Liver (tissue), 3 donors: ENCODE measurements at regions not wholly inside any gene's neighbourhood (a gene's known extent, or its start where the extent isn't known, plus 50 kb on each side); places are given as distances from the start of the nearest gene placed in this dataset.

ENCODE experiments used
- CTCF ChIP-seq: fragments of 150-350 bp; IDR thresholded peaks from 2 replicates; pipeline ENCODE4 v1.5.1; 2017; ENCODE audit warnings: improper control_type of control experiment, low read depth, low read length; ENCODE audit not compliant: missing input control
- HNF4G ChIP-seq: IDR thresholded peaks from 2 replicates; pipeline ENCODE4 v1.6.1; 2016; ENCODE audit warnings: antibody characterized with exemption
- REST ChIP-seq: IDR thresholded peaks from 2 replicates; pipeline ENCODE4 v1.6.1; 2016; ENCODE audit warnings: antibody characterized with exemption, mild to moderate bottlenecking
- YY1 ChIP-seq: IDR thresholded peaks from 2 replicates; pipeline ENCODE4 v1.6.1; 2016; ENCODE audit warnings: antibody characterized with exemption, mild to moderate bottlenecking
- donor health status: healthy.
- donor health status: healthy.

DNA sequence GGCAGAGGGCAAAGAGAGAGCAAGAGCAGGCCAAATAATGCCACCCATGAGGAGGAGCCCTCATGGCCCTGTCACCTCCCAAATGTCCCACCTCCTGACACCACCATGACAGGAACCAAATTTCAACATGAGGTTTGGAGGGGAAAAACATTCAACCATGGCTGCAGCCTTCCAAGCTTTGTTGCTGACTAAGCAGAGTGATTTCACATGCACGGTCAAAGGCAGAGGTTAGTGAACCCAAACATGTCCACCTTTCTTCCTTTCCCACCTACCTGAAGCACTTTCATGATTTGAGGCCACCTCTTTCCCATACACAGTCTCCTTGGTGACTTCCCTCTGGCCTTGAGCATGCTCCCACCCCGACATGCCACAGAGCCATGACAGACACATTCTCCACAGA is 89.7 kb downstream of the C11orf91 start:
- TF ChIP-seq HNF4G (no peak), CTCF (no peak), YY1 (no peak), REST (no peak)
